Fibroblast of the aortic adventitia (primary cell): ENCODE measurements at regions not wholly inside any gene's neighbourhood (a gene's known extent, or its start where the extent isn't known, plus 50 kb on each side); places are given as distances from the start of the nearest gene placed in this dataset.
"Not testable (repeated sequence)": the region's sequence is repeated elsewhere in the genome, so short reads cannot be mapped to it uniquely, and the experiment has no call there.

Experiments
- DNase-seq: peaks from one replicate; pipeline ENCODE4 v3.0.0-alpha.2; 2010; ENCODE audit warnings: low read depth
- H3K4me3 ChIP-seq: 2 replicates; pipeline ENCODE4 v1.5.1; 2011; ENCODE audit warnings: low read depth, mild to moderate bottlenecking, control low read depth, low read length, moderate library complexity
- TF ChIP-seq, protein P1 (sequence below): IDR thresholded peaks from 2 replicates; pipeline ENCODE4 v1.5.1; 2011; ENCODE audit warnings: mild to moderate bottlenecking, low read length, control low read depth, inconsistent platforms; ENCODE audit not compliant: insufficient read depth

- TF ChIP-seq, protein P1, sequence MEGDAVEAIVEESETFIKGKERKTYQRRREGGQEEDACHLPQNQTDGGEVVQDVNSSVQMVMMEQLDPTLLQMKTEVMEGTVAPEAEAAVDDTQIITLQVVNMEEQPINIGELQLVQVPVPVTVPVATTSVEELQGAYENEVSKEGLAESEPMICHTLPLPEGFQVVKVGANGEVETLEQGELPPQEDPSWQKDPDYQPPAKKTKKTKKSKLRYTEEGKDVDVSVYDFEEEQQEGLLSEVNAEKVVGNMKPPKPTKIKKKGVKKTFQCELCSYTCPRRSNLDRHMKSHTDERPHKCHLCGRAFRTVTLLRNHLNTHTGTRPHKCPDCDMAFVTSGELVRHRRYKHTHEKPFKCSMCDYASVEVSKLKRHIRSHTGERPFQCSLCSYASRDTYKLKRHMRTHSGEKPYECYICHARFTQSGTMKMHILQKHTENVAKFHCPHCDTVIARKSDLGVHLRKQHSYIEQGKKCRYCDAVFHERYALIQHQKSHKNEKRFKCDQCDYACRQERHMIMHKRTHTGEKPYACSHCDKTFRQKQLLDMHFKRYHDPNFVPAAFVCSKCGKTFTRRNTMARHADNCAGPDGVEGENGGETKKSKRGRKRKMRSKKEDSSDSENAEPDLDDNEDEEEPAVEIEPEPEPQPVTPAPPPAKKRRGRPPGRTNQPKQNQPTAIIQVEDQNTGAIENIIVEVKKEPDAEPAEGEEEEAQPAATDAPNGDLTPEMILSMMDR = no peak
- no peak overlapping the region for H3K4me3 ChIP-seq
- no peak for DNase-seq
These were observed 154.2 kb upstream of the IL1RAPL2 start for GRCh38 chrX:104411800-104412199.

- no peak overlapping the region for H3K4me3 ChIP-seq
- no peak for DNase-seq
- TF ChIP-seq, protein P1 = no peak
These were observed 145.7 kb upstream of the ESX1 start for GRCh38 chrX:104400387-104400786.

GRCh38 chrX:104392350-104392749 is 137.6 kb upstream of the ESX1 start:
- no peak for DNase-seq
- TF ChIP-seq, protein P1 = no peak
- H3K4me3 ChIP-seq = no peak overlapping the region

DNA sequence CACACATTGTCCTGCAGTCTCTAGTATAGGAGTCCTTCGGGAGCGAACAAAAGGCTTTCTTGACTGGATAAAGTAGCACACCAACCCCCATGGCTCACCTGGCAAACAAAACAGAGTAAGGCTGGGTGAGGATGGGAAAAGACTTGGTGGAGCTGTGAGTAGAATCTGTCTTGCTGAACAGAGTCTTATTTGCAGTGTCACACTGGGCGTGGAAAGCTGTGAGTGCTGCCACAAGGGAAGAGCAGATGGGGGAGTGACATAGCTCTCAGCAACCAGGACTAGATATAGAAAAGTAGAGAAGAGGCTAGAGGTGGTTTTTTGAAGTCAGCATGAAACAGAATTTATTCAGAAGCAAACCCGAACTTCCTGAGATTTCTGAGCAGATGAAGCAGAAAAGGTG is 137.2 kb upstream of the ESX1 start:
- H3K4me3 ChIP-seq = no peak overlapping the region
- DNase-seq = no peak

DNA sequence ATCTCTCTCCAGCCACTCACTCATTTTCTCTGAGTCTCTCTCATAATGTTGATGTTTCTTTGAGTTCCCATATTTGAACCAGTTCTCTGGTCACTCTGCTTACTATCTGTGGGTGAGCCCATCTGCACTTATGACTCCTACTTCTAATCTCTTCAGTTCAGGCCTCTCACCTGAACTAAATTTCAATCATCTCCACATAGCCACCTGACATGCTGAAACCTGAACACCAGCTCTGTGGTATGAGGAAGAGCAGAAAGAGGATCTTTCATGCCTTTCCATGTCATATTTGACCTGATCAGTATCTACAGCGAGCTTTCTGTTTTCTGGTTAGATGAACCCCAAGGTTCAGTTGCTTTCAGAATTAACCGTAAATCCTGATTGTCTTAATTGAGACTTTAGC is 122.2 kb upstream of the ESX1 start:
- no peak for DNase-seq
- no peak overlapping the region for H3K4me3 ChIP-seq
- TF ChIP-seq, protein P1 = no peak

More for the DNA sequence above, 137.2 kb upstream of the ESX1 start:
- TF ChIP-seq, protein P1 = no peak

DNA sequence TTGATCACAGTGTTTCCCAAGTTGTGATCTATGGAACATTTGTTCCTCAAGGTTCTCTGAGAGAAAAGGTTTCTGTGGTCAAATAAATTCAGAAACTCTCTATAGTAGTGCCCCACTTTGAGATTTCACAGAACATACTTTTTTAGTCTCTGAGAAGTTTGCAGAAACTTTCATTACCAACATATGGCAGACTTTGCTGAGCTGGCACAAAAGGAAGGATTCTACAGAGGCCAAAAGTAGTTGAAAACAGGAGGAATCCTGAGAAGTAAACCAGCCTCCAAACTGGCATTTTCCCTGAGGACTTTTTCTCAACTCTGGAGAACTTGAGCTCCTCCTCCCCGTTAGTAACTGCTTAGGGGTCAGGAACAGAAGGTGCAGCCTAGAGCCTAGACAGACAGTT is 117.8 kb upstream of the ESX1 start:
- H3K4me3 ChIP-seq = no peak overlapping the region
- TF ChIP-seq, protein P1 = no peak
- no peak for DNase-seq

DNA sequence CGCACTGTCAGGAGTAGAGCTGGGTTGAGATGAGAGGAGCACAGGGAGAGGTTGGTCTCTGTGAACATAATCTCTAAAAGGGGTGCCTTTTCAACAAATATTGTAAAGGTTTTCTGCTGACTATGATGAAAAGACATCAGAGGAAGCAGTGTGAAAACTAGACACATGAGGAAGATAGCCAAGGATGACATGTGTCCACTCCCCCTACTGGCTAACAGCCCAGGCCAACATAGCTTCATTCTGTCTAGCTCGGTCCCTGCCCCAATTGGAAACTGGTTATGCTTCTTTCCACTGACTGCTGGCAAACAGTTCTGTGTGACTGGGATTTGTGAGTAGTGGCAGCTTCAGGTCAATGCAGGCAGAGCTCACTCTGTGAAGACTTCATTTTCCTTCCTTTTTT is 115.4 kb upstream of the ESX1 start:
- DNase-seq = no peak

GRCh38 chrX:104360774-104361173 is 106.0 kb upstream of the ESX1 start:
- not testable (repeated sequence) for DNase-seq, H3K4me3 ChIP-seq

More for the DNA sequence above, 115.4 kb upstream of the ESX1 start:
- TF ChIP-seq, protein P1 = no peak
- no peak overlapping the region for H3K4me3 ChIP-seq
